ENCODE measurements at regions not wholly inside any gene's neighbourhood (a gene's known extent, or its start where the extent isn't known, plus 50 kb on each side); places are given as distances from the start of the nearest gene placed in this dataset.

DNA sequence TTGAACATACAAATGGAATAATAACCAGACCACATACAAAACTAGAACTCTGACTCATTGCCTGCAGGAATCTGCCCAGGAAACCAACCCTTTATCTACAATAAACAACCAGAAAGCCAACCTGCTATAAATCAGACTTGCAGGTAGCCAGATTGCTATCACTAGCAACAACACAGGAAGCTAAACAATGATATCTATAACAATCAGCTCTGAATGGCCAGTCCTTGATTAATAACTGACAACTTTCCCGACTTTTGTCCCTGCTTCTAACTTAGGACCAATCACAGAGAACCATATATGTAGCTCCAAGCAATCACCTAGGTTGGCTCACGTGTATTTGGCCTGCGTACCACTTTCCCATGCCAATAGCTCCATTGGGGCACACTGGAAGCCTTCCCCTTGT lies 470.8 kb downstream of the RIT2 start:
- peak; percentile 91 for DNase-seq

DNA sequence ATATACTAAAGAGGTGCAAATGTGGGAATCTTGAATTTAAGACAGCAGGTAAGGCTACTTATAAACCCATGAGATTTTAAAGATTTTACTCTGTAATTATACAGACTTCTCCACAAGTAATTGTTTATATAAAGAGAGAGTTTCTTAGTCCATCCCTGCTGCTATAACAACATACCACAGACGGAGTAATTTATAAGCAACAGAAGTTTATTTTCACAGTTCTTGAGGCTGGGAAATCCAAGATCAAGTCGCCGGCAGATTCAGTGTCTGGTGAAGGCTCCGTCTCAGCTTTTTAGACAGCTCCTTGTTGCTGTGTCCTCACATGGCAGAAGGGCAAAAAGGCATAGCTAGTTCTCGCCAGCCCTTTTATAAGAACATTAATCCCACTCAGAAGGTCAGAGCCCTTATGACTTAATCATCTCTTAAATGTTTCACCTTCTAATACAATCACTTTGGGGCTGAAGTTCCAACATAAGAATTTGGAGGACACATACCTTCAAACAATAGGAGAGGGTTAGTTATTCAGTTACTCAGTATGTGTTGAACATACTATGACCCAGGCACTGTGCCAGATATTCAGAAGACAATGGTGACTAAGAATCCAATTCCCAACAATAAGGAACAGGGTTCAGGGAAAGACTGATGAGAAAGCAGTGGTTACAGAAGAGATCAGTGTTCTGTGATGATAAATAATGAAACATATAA lies 466.0 kb downstream of the RIT2 start:
- peak; percentile 41 for DNase-seq

DNA sequence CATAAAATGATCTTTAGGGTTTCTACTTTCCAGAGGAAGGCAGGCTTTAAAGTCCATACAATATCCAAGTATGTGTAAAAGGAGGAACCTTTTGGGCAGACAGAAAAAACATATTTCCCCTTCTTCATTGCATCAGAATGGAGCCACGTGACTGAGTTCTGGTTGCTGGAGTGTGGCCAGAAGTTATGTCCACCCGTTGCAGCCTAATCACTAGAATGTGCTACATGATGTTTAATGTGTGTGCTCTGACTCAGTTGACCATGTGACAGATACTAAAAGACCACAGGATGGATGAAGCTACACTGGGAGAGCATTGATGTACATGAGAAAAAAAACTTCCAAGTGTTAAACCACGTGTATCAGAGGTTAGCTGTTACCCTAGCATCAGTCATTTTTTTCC lies 460.9 kb downstream of the RIT2 start:
- no peak for DNase-seq

DNA sequence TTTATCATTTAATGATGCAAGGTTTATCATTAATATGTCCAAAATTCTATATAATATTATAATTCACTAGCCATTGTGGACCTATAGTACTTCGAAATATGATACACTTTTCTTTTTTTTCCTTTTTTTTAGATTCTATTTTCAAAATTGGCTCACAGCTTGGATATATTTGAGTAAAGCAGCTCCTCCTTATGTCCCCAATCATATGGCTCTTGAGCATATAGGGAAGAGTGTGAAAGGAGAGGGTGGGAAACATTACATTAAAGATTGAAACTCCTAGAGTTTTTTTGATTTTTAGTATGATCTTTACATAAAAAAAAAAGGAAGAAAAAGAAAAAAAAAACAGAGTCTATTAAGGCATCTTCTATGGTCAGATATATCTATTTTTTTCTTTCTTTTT lies 457.9 kb downstream of the RIT2 start:
- no peak for DNase-seq

DNA sequence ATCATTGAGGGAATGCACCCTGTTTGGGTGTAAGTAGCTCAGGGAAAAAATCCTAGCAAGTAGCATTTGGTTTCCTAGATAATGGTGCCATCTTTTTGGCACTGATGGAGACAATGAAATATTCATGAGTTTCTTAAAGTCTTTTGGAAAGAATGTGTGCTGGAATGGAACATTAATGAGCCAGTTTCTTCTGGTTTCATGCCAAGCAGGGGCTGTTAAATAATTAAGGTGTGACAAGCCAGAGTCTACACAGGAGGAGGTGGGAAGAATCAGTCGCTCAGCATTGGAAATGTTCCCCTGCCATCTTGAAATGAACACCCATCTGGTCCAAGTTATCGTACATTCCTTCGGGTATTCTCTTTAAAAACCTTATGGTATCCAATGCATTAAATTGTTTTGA lies 457.3 kb downstream of the RIT2 start:
- DNase-seq = no peak

DNA sequence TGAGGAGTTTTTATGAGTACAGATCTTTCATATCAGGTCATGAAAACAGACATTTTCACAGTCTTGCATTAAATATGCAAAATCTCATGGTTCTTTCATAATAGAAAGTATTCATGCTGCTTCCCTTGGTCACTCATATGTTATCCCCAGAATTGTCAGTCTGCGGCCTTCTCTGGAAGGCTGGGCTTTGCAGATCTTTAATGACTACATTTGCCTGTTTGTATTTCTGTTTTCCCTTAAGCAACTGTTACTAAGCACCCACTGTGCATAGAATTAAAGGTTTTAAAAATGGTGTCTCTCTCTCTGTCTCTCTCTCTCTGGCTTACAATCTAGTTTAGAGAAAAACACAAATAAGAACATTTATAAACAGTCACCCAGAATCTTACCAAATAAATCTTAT lies 456.3 kb downstream of the RIT2 start:
- DNase-seq = no peak

DNA sequence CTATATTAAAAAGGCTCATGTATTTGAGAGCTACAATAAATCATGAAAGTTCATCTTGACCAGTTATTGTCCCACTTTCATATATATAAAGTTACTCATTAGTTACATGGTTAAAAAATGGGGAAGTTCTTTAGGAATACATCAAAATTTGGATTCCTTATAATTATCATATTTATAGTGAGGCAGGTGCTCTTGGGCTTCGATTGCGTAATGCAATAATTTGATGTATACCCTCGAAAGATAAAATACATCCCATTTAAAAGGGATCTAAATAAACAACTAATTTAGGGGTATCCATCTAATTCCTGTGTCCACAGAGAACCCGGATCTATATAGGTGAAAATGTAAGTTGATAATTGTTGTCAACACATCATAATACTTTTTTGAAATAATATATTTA lies 444.6 kb downstream of the RIT2 start:
- DNase-seq = no peak

DNA sequence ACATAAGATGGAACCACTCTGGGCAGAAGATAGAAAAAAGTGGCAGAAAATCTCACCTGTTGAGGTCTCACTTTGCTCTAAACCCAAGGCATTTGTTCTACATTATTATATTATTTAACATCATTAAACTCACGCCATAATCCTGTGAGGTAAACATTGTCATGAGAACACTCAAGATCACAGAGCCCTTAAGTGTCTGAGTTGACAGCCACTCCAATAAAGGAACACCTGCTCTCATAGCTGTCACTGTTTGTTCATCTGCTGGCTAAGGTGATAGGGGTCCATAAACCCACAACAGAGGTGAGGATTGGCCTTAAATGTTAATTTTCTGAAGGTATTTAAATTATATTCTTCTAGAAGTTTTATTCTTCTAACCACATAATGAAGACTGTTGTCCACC lies 439.7 kb downstream of the RIT2 start:
- peak; percentile 88 for DNase-seq

DNA sequence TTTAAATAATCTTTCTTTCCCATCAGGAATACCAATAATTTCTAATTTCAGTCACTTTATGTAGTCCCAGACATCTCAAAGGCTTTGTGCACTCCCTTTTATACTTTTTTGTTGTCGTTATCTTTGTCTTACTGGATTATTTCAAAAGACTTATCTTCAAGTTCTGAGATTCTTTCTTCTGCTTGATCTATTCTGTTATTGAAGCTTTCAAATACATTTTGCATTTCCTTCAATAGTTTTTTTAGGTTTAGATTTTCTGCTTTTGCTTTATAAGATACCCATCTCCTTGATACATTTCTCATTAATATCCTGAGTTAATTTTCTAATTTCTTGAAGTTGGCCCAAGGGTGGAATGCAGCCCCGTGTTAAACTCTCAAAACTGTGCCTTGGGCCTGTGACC lies 432.4 kb downstream of the RIT2 start:
- DNase-seq = no peak

DNA sequence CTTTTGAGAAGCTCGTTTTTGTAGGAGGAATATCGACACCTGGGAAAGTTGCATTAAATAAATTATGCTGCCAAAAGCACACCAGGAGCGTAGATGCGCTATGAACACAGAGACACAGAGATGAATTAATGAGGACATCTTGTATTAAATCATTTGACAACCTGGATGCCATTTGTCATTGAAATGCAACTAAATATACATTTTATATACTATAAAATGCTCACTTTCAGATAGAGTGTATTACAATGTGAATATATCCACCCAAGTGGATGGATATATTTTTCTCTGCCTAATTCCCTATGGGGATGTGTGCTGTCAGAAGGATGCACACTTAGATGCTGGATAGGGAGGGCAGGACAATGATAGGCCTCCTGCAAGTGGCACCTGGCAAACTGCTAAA lies 426.2 kb downstream of the RIT2 start:
- no peak for DNase-seq
